OCI-LY7 (cell line): ENCODE measurements at regions not wholly inside any gene's neighbourhood (a gene's known extent, or its start where the extent isn't known, plus 50 kb on each side); places are given as distances from the start of the nearest gene placed in this dataset.

Source experiments
- BruUV-seq: library from RNA; stranded (reverse); fragments of 400-500 nt; replicated peaks from 2 replicates; lab custom pipeline; 2021; lab: Mats Ljungman, UMichigan
- CTCF ChIA-PET: fragments of 300-600 bp; sonication (Branson Sonifier 250); formaldehyde crosslinking; loops from one replicate; lab custom pipeline; 2022; ENCODE audit warnings: antibody characterized with exemption; ENCODE audit not compliant: unreplicated experiment; lab: Charles Lee
- POLR2A ChIA-PET: fragments of 300-600 bp; sonication (Branson Sonifier 250); formaldehyde crosslinking; loops from one replicate; lab custom pipeline; 2022; ENCODE audit warnings: antibody characterized with exemption; lab: Charles Lee
- DNase-seq: peaks from one replicate; pipeline ENCODE4 v3.0.0-alpha.2; 2015; ENCODE audit warnings: low spot score
- H2AFZ ChIP-seq: fragments of 200-600 bp; sonication (generic), shearing (Covaris generic); 2 replicates; pipeline ENCODE4 v1.6.1; 2014; ENCODE audit warnings: mild to moderate bottlenecking, antibody characterized with exemption, low read length, moderate library complexity
- H3K27ac ChIP-seq: fragments of 200-600 bp; sonication (generic); 2 replicates; pipeline ENCODE4 v1.5.1; 2014; ENCODE audit warnings: mixed run types, low read depth, mild to moderate bottlenecking, moderate library complexity, low read length, inconsistent platforms; ENCODE audit not compliant: poor library complexity, severe bottlenecking
- H3K36me3 ChIP-seq: fragments of 200-600 bp; sonication (generic); 2 replicates; pipeline ENCODE4 v1.6.1; 2014; ENCODE audit warnings: mild to moderate bottlenecking, antibody characterized with exemption, low read length, moderate library complexity, mixed read lengths; ENCODE audit not compliant: insufficient read depth
- H3K4me1 ChIP-seq: fragments of 200-600 bp; sonication (generic); 2 replicates; pipeline ENCODE4 v1.5.1; 2014; ENCODE audit warnings: mild to moderate bottlenecking, low read length; ENCODE audit not compliant: insufficient read depth, poor library complexity, severe bottlenecking
- H3K4me2 ChIP-seq: fragments of 200-600 bp; sonication (generic); 2 replicates; pipeline ENCODE4 v1.6.1; 2014; ENCODE audit warnings: mild to moderate bottlenecking, low read length
- H3K4me3 ChIP-seq: fragments of 200-600 bp; sonication (generic); 2 replicates; pipeline ENCODE4 v1.5.1; 2014; ENCODE audit warnings: mild to moderate bottlenecking, low read depth, low read length; ENCODE audit not compliant: poor library complexity, severe bottlenecking
- H3K79me2 ChIP-seq: fragments of 200-600 bp; sonication (generic); 2 replicates; pipeline ENCODE4 v1.6.1; 2016; ENCODE audit warnings: low read depth, mild to moderate bottlenecking, low read length, moderate library complexity, mixed read lengths; ENCODE audit not compliant: insufficient read depth
- H3K9me2 ChIP-seq: fragments of 200-600 bp; sonication (generic); 2 replicates; pipeline ENCODE4 v1.6.1; 2016; ENCODE audit warnings: mild to moderate bottlenecking, low read length, mixed read lengths; ENCODE audit not compliant: insufficient read depth
- H3K9me3 ChIP-seq: fragments of 200-600 bp; sonication (generic); 2 replicates; pipeline ENCODE4 v1.6.1; 2014; ENCODE audit warnings: mild to moderate bottlenecking, mixed run types, low read length, mixed read lengths
- H4K20me1 ChIP-seq: fragments of 200-600 bp; sonication (generic); 2 replicates; pipeline ENCODE4 v1.6.1; 2014; ENCODE audit warnings: mild to moderate bottlenecking, antibody characterized with exemption, low read length, moderate library complexity, mixed read lengths; ENCODE audit not compliant: insufficient read depth
- CTCF ChIP-seq: fragments of 200-600 bp; sonication (generic); conservative IDR thresholded peaks from 2 replicates; pipeline ENCODE4 v1.5.1; 2014; ENCODE audit warnings: mild to moderate bottlenecking, antibody characterized with exemption, low read length, moderate library complexity, mixed read lengths
- EZH2phosphoT487 ChIP-seq: fragments of 200-600 bp; sonication (generic); IDR thresholded peaks from 2 replicates; pipeline ENCODE4 v1.6.1; 2018; ENCODE audit warnings: low read depth, borderline replicate concordance, mild to moderate bottlenecking, mixed run types, antibody characterized with exemption, low read length, moderate library complexity, mixed read lengths
- intact Hi-C: fragments of 100-400 bp; cut with micrococcal nuclease; formaldehyde crosslinking; loops from one replicate; pipeline ENCODE4 v1.10.0; 2022; ENCODE audit not compliant: unreplicated experiment

GRCh38 chr10:112880633-112881530 is 69.2 kb upstream of the TCF7L2 start:
- DNase-seq, result no peak
- ChIA-PET POLR2A (interaction anchor here (1.0 kb wide), 1 partner anchor 15 kb away, joined by 3 read pairs; no protein-coding TSS in a partner anchor), CTCF (no interaction called here)
- no peak for TF ChIP-seq EZH2phosphoT487
- TF ChIP-seq CTCF, result no peak
- no peaks in the 10 kb centered on the region for H3K9me2 ChIP-seq
- H4K20me1 ChIP-seq, result no peaks in the 10 kb centered on the region
- no peak overlapping the region for H3K4me3 ChIP-seq
- H3K9me3 ChIP-seq, result no peaks in the 10 kb centered on the region
- no peaks in the 10 kb centered on the region for H3K4me1 ChIP-seq
- no peak overlapping the region for H2AFZ ChIP-seq
- intact Hi-C loops, result no loop called here
- H3K36me3 ChIP-seq, result no peaks in the 10 kb centered on the region
- H3K4me2 ChIP-seq, result no peak overlapping the region
- H3K27ac ChIP-seq, result no peak overlapping the region
- no peaks in the 10 kb centered on the region for H3K79me2 ChIP-seq
- no TSS peak for BruUV-seq

- Histone ChIP-seq H3K27ac (no peak overlapping the region), H3K4me1 (no peaks in the 10 kb centered on the region), H3K9me3 (no peaks in the 10 kb centered on the region), H2AFZ (no peak overlapping the region), H3K4me2 (no peak overlapping the region), H3K9me2 (no peaks in the 10 kb centered on the region), H4K20me1 (no peaks in the 10 kb centered on the region), H3K36me3 (no peaks in the 10 kb centered on the region), H3K4me3 (no peak overlapping the region), H3K79me2 (no peaks in the 10 kb centered on the region)
- DNase-seq, result no peak
- intact Hi-C loops, result no loop called here
- TF ChIP-seq EZH2phosphoT487 (no peak), CTCF (no peak)
- POLR2A ChIA-PET, result interaction anchor here (1.2 kb wide), 1 partner anchor 10 kb away, joined by 5 read pairs; no protein-coding TSS in a partner anchor
- no TSS peak for BruUV-seq
- CTCF ChIA-PET, result no interaction called here
These were observed 66.5 kb upstream of the TCF7L2 start for GRCh38 chr10:112883360-112884178.
